Thoracic aorta (tissue), 2 donors: ENCODE measurements at regions not wholly inside any gene's neighbourhood (a gene's known extent, or its start where the extent isn't known, plus 50 kb on each side); places are given as distances from the start of the nearest gene placed in this dataset.

Experiments
- ATAC-seq: fragments of 150-250 bp; one replicate; pipeline ENCODE4 v1.8.0; 2017; ENCODE audit warnings: low read depth; ENCODE audit not compliant: insufficient number of reproducible peaks, low FRiP score
- DNase-seq: peaks from one replicate; pipeline ENCODE4 v3.0.0-alpha.2; 2020; ENCODE audit warnings: low spot score
- H3K27ac ChIP-seq, 2 donors: fragments of 200-600 bp; sonication (generic); 1 replicate in 1 of 2; 2 replicates in 1 of 2; pipeline ENCODE4 v1.5.1; 2016; ENCODE audit warnings: mild to moderate bottlenecking in 2 of 2, moderate library complexity in 2 of 2
- H3K27me3 ChIP-seq: fragments of 200-600 bp; sonication (generic); replicated peaks from 2 replicates; pipeline ENCODE4 v1.6.0; 2016; ENCODE audit warnings: mild to moderate bottlenecking; ENCODE audit not compliant: insufficient read depth
- H3K36me3 ChIP-seq: fragments of 200-600 bp; sonication (generic); one replicate; pipeline ENCODE4 v1.5.1; 2016
- H3K4me1 ChIP-seq, 2 donors: fragments of 200-600 bp; sonication (generic); 1 replicate in 1 of 2; 2 replicates in 1 of 2; pipeline versions ENCODE4 v1.5.1 to v1.6.0; 2016; ENCODE audit warnings: low read depth in 2 of 2, mild to moderate bottlenecking in 1 of 2; ENCODE audit not compliant: control insufficient read depth in 1 of 2
- H3K4me3 ChIP-seq: fragments of 200-600 bp; sonication (generic); 2 replicates; pipeline ENCODE4 v1.5.1; 2016; ENCODE audit warnings: mild to moderate bottlenecking
- H3K9me3 ChIP-seq: fragments of 200-600 bp; sonication (generic); 2 replicates; pipeline ENCODE4 v1.5.1; 2016
- CTCF ChIP-seq: fragments of 200-600 bp; sonication (generic); IDR thresholded peaks from one replicate; pipeline ENCODE4 v1.5.1; 2019; ENCODE audit warnings: antibody characterized with exemption

GRCh38 chr1:30329263-30329753 lies 394.1 kb downstream of the MATN1 start:
- H3K27me3 ChIP-seq, result no peaks in the 10 kb centered on the region
- DNase-seq (no peak), ATAC-seq (no peak)
- no peak for TF ChIP-seq CTCF
- no peaks in the 10 kb centered on the region for H3K4me1 ChIP-seq
- no peak overlapping the region for H3K4me3 ChIP-seq
- no peaks in the 10 kb centered on the region for H3K9me3 ChIP-seq
- no peak overlapping the region for H3K27ac ChIP-seq
- no peaks in the 10 kb centered on the region for H3K36me3 ChIP-seq

GRCh38 chr1:30328401-30329262 lies 394.8 kb downstream of the MATN1 start:
- DNase-seq, result no peak
- Histone ChIP-seq H3K27ac (no peak overlapping the region), H3K36me3 (no peaks in the 10 kb centered on the region), H3K27me3 (no peaks in the 10 kb centered on the region), H3K9me3 (no peaks in the 10 kb centered on the region), H3K4me1 (no peaks in the 10 kb centered on the region), H3K4me3 (no peak overlapping the region)
- no peak for TF ChIP-seq CTCF
- no peak for ATAC-seq

- H3K9me3 ChIP-seq, result no peaks in the 10 kb centered on the region
- H3K27ac ChIP-seq, result no peak overlapping the region
- no peak overlapping the region for H3K4me3 ChIP-seq
- H3K36me3 ChIP-seq, result no peaks in the 10 kb centered on the region
- H3K4me1 ChIP-seq, result no peaks in the 10 kb centered on the region
- ATAC-seq (no peak), DNase-seq (no peak)
- TF ChIP-seq CTCF, result no peak
- no peaks in the 10 kb centered on the region for H3K27me3 ChIP-seq
Observed at GRCh38 chr1:30328100-30328370, 395.4 kb downstream of the MATN1 start.

GRCh38 chr1:30327370-30328099 lies 395.9 kb downstream of the MATN1 start:
- Histone ChIP-seq H3K27ac (no peak overlapping the region), H3K9me3 (no peaks in the 10 kb centered on the region), H3K4me3 (no peak overlapping the region), H3K36me3 (no peaks in the 10 kb centered on the region), H3K4me1 (no peaks in the 10 kb centered on the region), H3K27me3 (no peaks in the 10 kb centered on the region)
- no peak for ATAC-seq
- TF ChIP-seq CTCF, result no peak
- DNase-seq, result no peak

- no peak for ATAC-seq
- DNase-seq, result no peak
- TF ChIP-seq CTCF, result no peak
Observed at GRCh38 chr1:30325999-30326398, 397.4 kb downstream of the MATN1 start.

More at GRCh38 chr1:30325999-30326398, 397.4 kb downstream of the MATN1 start:
- Histone ChIP-seq H3K4me1 (no peaks in the 10 kb centered on the region), H3K4me3 (no peak overlapping the region), H3K36me3 (no peaks in the 10 kb centered on the region), H3K9me3 (no peaks in the 10 kb centered on the region), H3K27me3 (no peaks in the 10 kb centered on the region), H3K27ac (no peak overlapping the region)
